IMR-90 (cell line): ENCODE measurements at regions not wholly inside any gene's neighbourhood (a gene's known extent, or its start where the extent isn't known, plus 50 kb on each side); places are given as distances from the start of the nearest gene placed in this dataset.

ENCODE experiments used
- ATAC-seq: fragments of 200-7000 bp; cut with Tn5 transposase; 2 replicates; pipeline ENCODE4 v1.9.1; 2020; ENCODE audit warnings: low read depth, mild to moderate bottlenecking, moderate library complexity
- BruUV-seq: library from RNA; stranded (reverse); fragments of 400-500 nt; replicated peaks from 2 replicates; lab custom pipeline; 2021; lab: Mats Ljungman, UMichigan
- CTCF ChIA-PET: fragments of 300-600 bp; formaldehyde crosslinking; extraction: SDS; loops from one replicate; lab custom pipeline; 2021; ENCODE audit warnings: antibody characterized with exemption; lab: Yijun Ruan, JAX
- POLR2A ChIA-PET: fragments of 300-600 bp; sonication (Branson Sonifier 250); formaldehyde crosslinking; loops from one replicate; lab custom pipeline; 2022; ENCODE audit warnings: antibody characterized with exemption; ENCODE audit not compliant: unreplicated experiment; lab: Charles Lee
- DNase-seq: peaks from one replicate; pipeline ENCODE4 v3.0.0; 2013
- H2AFZ ChIP-seq: replicated peaks from 2 replicates; pipeline ENCODE3; 2013; ENCODE audit warnings: low read length, mild to moderate bottlenecking; ENCODE audit not compliant: poor library complexity
- H2AK5ac ChIP-seq: 2 replicates; pipeline ENCODE4 v1.6.1; 2013; ENCODE audit warnings: low read depth, low read length, inconsistent platforms
- H2AK9ac ChIP-seq: replicated peaks from 2 replicates; pipeline ENCODE3; 2013; ENCODE audit warnings: mild to moderate bottlenecking, low read depth, low read length, moderate library complexity; ENCODE audit not compliant: poor library complexity
- H2BK120ac ChIP-seq: 2 replicates; pipeline ENCODE4 v1.6.1; 2013; ENCODE audit warnings: low read depth, low read length, inconsistent platforms
- H2BK15ac ChIP-seq: 3 replicates; pipeline ENCODE4 v1.6.1; 2013; ENCODE audit warnings: low read depth, low read length, inconsistent platforms
- H2BK20ac ChIP-seq: 2 replicates; pipeline ENCODE4 v1.6.1; 2013; ENCODE audit warnings: low read depth, mild to moderate bottlenecking, inconsistent platforms, low read length, moderate library complexity
- H2BK5ac ChIP-seq: 2 replicates; pipeline ENCODE4 v1.6.1; 2013; ENCODE audit warnings: mild to moderate bottlenecking, low read depth, low read length, inconsistent platforms; ENCODE audit not compliant: poor library complexity, severe bottlenecking
- H3K14ac ChIP-seq: replicated peaks from 2 replicates; pipeline ENCODE4 v1.6.1; 2013; ENCODE audit warnings: low read depth, low read length, inconsistent platforms
- H3K18ac ChIP-seq: 2 replicates; pipeline ENCODE4 v1.6.1; 2013; ENCODE audit warnings: low read depth, low read length, control low read depth
- H3K23ac ChIP-seq: 2 replicates; pipeline ENCODE4 v1.6.1; 2013; ENCODE audit warnings: low read depth, low read length, inconsistent platforms
- H3K27ac ChIP-seq: 2 replicates; pipeline ENCODE4 v1.5.1; 2013; ENCODE audit warnings: mild to moderate bottlenecking, control low read depth, low read length; ENCODE audit not compliant: insufficient read depth
- H3K27me3 ChIP-seq: 2 replicates; pipeline ENCODE4 v1.6.1; 2013; ENCODE audit warnings: low read length; ENCODE audit not compliant: control insufficient read depth, insufficient read depth
- H3K36me3 ChIP-seq: 2 replicates; pipeline ENCODE4 v1.6.1; 2013; ENCODE audit warnings: low read length, mixed read lengths; ENCODE audit not compliant: control insufficient read depth, insufficient read depth
- H3K4ac ChIP-seq: 2 replicates; pipeline ENCODE4 v1.6.1; 2013; ENCODE audit warnings: low read depth, low read length, inconsistent platforms
- H3K4me1 ChIP-seq: 2 replicates; pipeline ENCODE4 v1.6.1; 2013; ENCODE audit warnings: low read length, mixed read lengths; ENCODE audit not compliant: control insufficient read depth, insufficient read depth
- H3K4me2 ChIP-seq: 2 replicates; pipeline ENCODE4 v1.6.1; 2013; ENCODE audit warnings: low read depth, mild to moderate bottlenecking, control low read depth, low read length, moderate library complexity
- H3K4me3 ChIP-seq: 2 replicates; pipeline ENCODE4 v1.5.1; 2013; ENCODE audit warnings: low read depth, mild to moderate bottlenecking, control low read depth, low read length, moderate library complexity; ENCODE audit not compliant: insufficient read depth
- H3K56ac ChIP-seq: 2 replicates; pipeline ENCODE4 v1.6.1; 2013; ENCODE audit warnings: low read length, inconsistent platforms; ENCODE audit not compliant: insufficient read depth; ENCODE audit errors: extremely low read depth
- H3K79me1 ChIP-seq, 2 experiments: 2 replicates each; pipeline ENCODE4 v1.6.1; 2013; ENCODE audit warnings: low read length in 2 of 2, inconsistent platforms in 1 of 2, low read depth in 1 of 2
- H3K9ac ChIP-seq: 2 replicates; pipeline ENCODE4 v1.6.1; 2013; ENCODE audit warnings: low read depth, low read length, control low read depth
- H3K9me1 ChIP-seq: 2 replicates; pipeline ENCODE4 v1.6.1; 2013; ENCODE audit warnings: low read length, inconsistent platforms; ENCODE audit not compliant: insufficient read depth
- H3K9me3 ChIP-seq: 2 replicates; pipeline ENCODE4 v1.6.1; 2013; ENCODE audit warnings: low read length; ENCODE audit not compliant: control insufficient read depth, insufficient read depth
- H4K20me1 ChIP-seq: 2 replicates; pipeline ENCODE4 v1.6.1; 2013; ENCODE audit warnings: low read length, inconsistent platforms; ENCODE audit not compliant: insufficient read depth
- H4K5ac ChIP-seq: 2 replicates; pipeline ENCODE4 v1.6.1; 2013; ENCODE audit warnings: mild to moderate bottlenecking, low read depth, low read length, control low read depth
- H4K8ac ChIP-seq, 2 experiments: 2 replicates each; pipeline ENCODE4 v1.6.1; 2013; ENCODE audit warnings: low read depth in 2 of 2, low read length in 2 of 2, control low read depth in 1 of 2, inconsistent platforms in 1 of 2
- H4K91ac ChIP-seq: 2 replicates; pipeline ENCODE4 v1.6.1; 2013; ENCODE audit warnings: low read depth, low read length, inconsistent platforms; ENCODE audit not compliant: insufficient read depth
- CEBPB ChIP-seq: IDR thresholded peaks from 2 replicates; pipeline ENCODE4 v1.6.1; 2012; ENCODE audit warnings: low read depth, low read length, improper control_type of control experiment
- CHD1 ChIP-seq: IDR thresholded peaks from 2 replicates; pipeline ENCODE4 v1.6.1; 2012; ENCODE audit warnings: low read depth, low read length, improper control_type of control experiment
- CTCF ChIP-seq: conservative IDR thresholded peaks from 2 replicates; pipeline ENCODE4 v1.5.1; 2012; ENCODE audit warnings: mild to moderate bottlenecking, low read depth, low read length, improper control_type of control experiment
- ELK1 ChIP-seq: fragments of 150-350 bp; IDR thresholded peaks from 2 replicates; pipeline ENCODE4 v1.6.1; 2016; ENCODE audit warnings: low read depth, mild to moderate bottlenecking, low read length, moderate library complexity, borderline replicate concordance
- FOS ChIP-seq: fragments of 150-350 bp; IDR thresholded peaks from 2 replicates; pipeline ENCODE4 v1.6.1; 2016; ENCODE audit warnings: low read depth, low read length
- MAFK ChIP-seq: IDR thresholded peaks from 2 replicates; pipeline ENCODE4 v1.6.1; 2012; ENCODE audit warnings: low read depth, low read length, improper control_type of control experiment
- MAZ ChIP-seq: IDR thresholded peaks from 2 replicates; pipeline ENCODE4 v1.6.1; 2012; ENCODE audit warnings: low read depth, mild to moderate bottlenecking, low read length, improper control_type of control experiment, moderate library complexity, borderline replicate concordance
- MXI1 ChIP-seq: IDR thresholded peaks from 2 replicates; pipeline ENCODE4 v1.6.1; 2012; ENCODE audit warnings: low read depth, mild to moderate bottlenecking, low read length, moderate library complexity, borderline replicate concordance
- POLR2A ChIP-seq: IDR thresholded peaks from 2 replicates; pipeline ENCODE4 v1.6.1; 2012; ENCODE audit warnings: mild to moderate bottlenecking, low read depth, low read length
- RAD21 ChIP-seq: IDR thresholded peaks from 2 replicates; pipeline ENCODE4 v1.6.1; 2012; ENCODE audit warnings: low read length, improper control_type of control experiment
- RCOR1 ChIP-seq: IDR thresholded peaks from 2 replicates; pipeline ENCODE4 v1.6.1; 2012; ENCODE audit warnings: mild to moderate bottlenecking, low read length, improper control_type of control experiment; ENCODE audit not compliant: insufficient replicate concordance
- RFX5 ChIP-seq: IDR thresholded peaks from 2 replicates; pipeline ENCODE4 v1.8.0; 2012; ENCODE audit warnings: low read depth, mild to moderate bottlenecking, low read length, moderate library complexity
- SMC3 ChIP-seq: fragments of 150-350 bp; IDR thresholded peaks from 2 replicates; pipeline ENCODE4 v1.6.1; 2016; ENCODE audit warnings: low read depth, mild to moderate bottlenecking, antibody characterized with exemption, low read length, moderate library complexity
- USF2 ChIP-seq: fragments of 150-350 bp; IDR thresholded peaks from 2 replicates; pipeline ENCODE4 v1.6.1; 2017; ENCODE audit warnings: mild to moderate bottlenecking, antibody characterized with exemption, low read length, low read depth
- WGBS, 2 experiments: methylation state at CpG; one replicate each; pipeline versions ENCODE4 v1.1.5 to v1.1.7; 2013; ENCODE audit warnings: missing lambda C conversion rate in 2 of 2; ENCODE audit not compliant: insufficient read length in 1 of 2; ENCODE audit errors: extremely low coverage in 2 of 2; 5-methylcytosine and 5-hydroxymethylcytosine counted together
- dilution Hi-C: fragments of 300-500 bp; cut with HindIII; formaldehyde crosslinking; loops from one replicate; pipeline ENCODE4 v1.14.3; 2018; ENCODE audit warnings: low sequenced_read_pairs; ENCODE audit not compliant: unreplicated experiment
- in situ Hi-C: fragments of 300-500 bp; cut with MboI; formaldehyde crosslinking; loops from 3 replicates; pipeline ENCODE4 v1.14.3; 2019; ENCODE audit warnings: low sequenced_read_pairs, inconsistent platforms, mixed read lengths
- intact Hi-C: fragments of 100-400 bp; cut with micrococcal nuclease; formaldehyde crosslinking; loops from 2 replicates; pipeline ENCODE4 v1.10.0; 2022

GRCh38 chr5:3449481-3449880 lies 146.2 kb upstream of the IRX1 start:
- Histone ChIP-seq H2BK5ac (no peak overlapping the region), H3K9ac (no peak overlapping the region), H3K4me2 (no peak overlapping the region), H2AK5ac (no peak overlapping the region), H3K27ac (no peak overlapping the region), H4K8ac (no peak overlapping the region), H3K27me3 (no peaks in the 10 kb centered on the region), H3K36me3 (no peaks in the 10 kb centered on the region), H2BK20ac (no peak overlapping the region), H2AFZ (no peak overlapping the region), H3K18ac (no peak overlapping the region), H2AK9ac (no peak overlapping the region), H3K9me3 (peaks cover 27% of the 10 kb centered on the region), H2BK15ac (no peak overlapping the region), H4K20me1 (no peaks in the 10 kb centered on the region), H3K4me3 (no peak overlapping the region), H3K23ac (no peak overlapping the region), H3K4ac (no peak overlapping the region), H3K4me1 (no peaks in the 10 kb centered on the region), H3K9me1 (no peaks in the 10 kb centered on the region), H4K91ac (no peak overlapping the region), H4K5ac (no peak overlapping the region), H3K14ac (no peak overlapping the region), H3K56ac (no peak overlapping the region), H3K79me1 (no peaks in the 10 kb centered on the region), H2BK120ac (no peak overlapping the region)
- intact Hi-C loops (no loop called here), dilution Hi-C loops (no loop called here), in situ Hi-C loops (no loop called here)
- CTCF ChIA-PET = no interaction called here
- POLR2A ChIA-PET = no interaction called here
- no CpG with 5 or more reads among the region's 4 CpGs for WGBS, 2 experiments
- no TSS peak for BruUV-seq
- ATAC-seq = no peak
- TF ChIP-seq MAFK = no peak
- TF ChIP-seq SMC3 = no peak
- no peak for TF ChIP-seq USF2
- TF ChIP-seq MAZ = no peak
- TF ChIP-seq CEBPB = no peak
- no peak for TF ChIP-seq MXI1
- TF ChIP-seq FOS = no peak
- no peak for TF ChIP-seq RAD21
- TF ChIP-seq RFX5 = no peak
- no peak for TF ChIP-seq ELK1
- no peak for TF ChIP-seq RCOR1
- no peak for TF ChIP-seq CTCF
- TF ChIP-seq CHD1 = no peak
- TF ChIP-seq POLR2A = no peak
- no peak for DNase-seq
